GM19372 (cell line): ENCODE measurements at regions not wholly inside any gene's neighbourhood (a gene's known extent, or its start where the extent isn't known, plus 50 kb on each side); places are given as distances from the start of the nearest gene placed in this dataset.

ENCODE experiments used
- ATAC-seq: cut with Tn5 transposase; IDR thresholded peaks from one replicate; pipeline ENCODE4 v1.9.1; 2021; ENCODE audit warnings: mild to moderate bottlenecking, low read depth, moderate library complexity; ENCODE audit not compliant: unreplicated experiment

DNA sequence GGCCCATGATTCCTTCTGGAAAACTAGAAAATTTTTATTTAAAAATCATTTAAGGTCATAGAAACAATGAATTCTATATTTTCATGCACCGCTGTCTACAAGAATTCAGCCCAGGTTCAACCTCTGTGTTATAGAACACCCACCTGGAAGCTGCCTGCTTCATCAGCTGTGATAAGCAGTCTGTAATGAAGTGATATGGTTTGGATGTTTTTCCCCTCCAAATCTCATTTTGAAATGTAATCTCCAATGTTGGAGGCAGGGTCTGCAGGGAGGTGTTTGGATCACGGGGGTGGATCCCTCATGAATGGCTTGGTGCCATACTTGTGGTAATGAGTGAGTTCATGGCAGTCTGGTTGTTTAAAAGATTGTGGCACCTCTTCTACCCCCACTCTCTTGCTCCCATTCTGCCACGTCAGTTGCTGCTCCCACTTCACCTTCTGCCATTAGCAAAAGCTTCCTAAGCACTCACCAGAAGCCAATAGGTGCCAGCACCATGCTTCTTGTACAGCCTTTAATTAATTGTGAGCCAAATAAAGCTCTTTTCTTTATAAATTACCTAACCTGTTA, 55.6 kb downstream of the MRPL32 start:
- no peak for ATAC-seq

GRCh38 chr7:42991024-42991423, 58.8 kb downstream of the MRPL32 start:
- no peak for ATAC-seq

DNA sequence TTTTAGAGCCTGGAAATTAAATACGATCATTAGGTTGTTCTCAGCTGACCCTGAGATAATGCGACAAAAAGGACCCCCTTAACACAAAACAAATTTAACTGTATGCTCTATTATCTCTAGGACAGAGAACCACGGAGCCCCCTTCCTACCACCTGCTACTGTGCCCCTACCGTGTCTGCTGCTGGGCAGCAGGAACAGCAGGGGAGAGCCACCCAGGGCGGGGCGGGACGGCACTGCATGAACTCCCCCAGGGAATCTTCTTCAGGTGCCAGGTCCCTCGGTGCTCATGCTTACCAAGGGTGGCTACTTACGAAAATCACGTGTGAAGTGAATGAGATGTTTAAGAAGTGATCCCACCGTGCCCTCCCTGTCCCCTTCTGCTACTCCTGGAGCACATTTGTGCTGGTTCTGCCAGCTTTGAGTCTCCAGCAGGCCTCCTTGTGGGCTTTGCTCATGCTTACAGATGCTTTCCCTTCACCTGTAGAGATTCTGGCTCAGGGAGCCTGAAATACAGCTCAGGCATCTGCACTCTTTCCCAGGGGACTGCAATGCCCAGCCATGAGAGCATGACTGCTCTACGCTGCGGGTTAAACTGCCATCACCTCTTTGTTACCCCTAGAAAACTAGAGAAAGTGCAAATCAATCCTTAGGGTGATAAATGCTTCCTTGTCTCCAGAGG, 59.9 kb downstream of the MRPL32 start:
- ATAC-seq = no peak

GRCh38 chr7:42993038-42993437, 60.9 kb downstream of the MRPL32 start:
- ATAC-seq = no peak

DNA sequence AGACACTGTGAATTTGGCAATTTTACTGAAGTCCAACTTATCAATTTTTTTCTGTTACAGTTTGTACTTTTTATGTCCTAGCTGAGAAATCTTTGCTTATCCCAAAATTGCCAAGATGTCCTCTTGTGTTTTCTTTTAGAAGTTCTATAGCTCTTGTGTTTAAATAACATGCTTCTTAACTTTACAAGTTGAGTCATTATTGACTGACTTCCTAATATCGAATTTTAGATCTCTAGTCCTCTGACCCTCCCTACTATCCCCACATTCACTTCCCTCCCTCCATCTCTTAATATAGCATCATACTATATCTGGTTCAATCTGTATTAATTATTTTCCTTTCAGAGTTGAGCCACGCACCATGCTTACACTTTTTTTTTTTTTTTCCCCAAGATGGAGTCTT, 61.9 kb downstream of the MRPL32 start:
- no peak for ATAC-seq

DNA sequence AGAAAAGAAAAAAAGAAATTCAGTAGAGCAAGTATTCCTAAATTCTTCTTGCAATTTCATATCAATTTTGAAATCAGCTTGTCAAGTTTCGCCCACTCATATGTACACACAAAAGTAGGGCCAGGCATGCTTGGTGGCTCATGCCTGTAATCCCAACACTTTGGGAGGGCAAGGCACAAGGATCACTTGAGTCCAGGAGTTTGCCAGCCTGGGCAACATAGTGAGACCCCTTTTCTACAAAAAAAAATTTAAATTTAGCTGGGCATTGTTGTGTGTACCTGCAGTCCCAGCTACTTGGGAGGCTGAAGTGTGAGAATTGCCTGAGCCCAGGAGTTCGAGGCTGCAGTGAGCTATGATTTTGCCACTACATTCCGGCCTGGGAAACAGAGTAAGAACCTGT, 65.4 kb downstream of the MRPL32 start:
- no peak for ATAC-seq

GRCh38 chr7:43004082-43004481, 71.9 kb downstream of the MRPL32 start:
- ATAC-seq = no peak

- ATAC-seq = no peak
These were observed 73.8 kb downstream of the MRPL32 start for GRCh38 chr7:43006008-43006407.

DNA sequence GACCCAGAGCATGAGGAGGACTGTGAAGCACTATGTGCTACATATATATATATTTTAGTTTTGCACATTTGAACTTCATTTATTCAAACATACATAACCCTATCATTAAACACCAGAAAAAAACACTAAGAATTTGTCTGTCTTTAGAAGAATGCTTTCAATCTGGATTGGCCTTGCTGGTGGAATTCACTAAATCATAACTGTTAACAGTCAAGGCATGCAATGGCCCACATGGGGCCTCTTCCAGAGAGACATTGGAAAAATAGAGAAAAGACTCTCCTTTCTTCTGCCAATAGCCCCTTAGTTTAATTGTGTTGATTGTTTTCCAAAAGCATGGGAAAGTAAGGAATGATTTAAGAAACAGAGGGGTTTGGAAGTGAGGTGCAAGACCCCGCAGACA, 77.9 kb downstream of the MRPL32 start:
- ATAC-seq = no peak

DNA sequence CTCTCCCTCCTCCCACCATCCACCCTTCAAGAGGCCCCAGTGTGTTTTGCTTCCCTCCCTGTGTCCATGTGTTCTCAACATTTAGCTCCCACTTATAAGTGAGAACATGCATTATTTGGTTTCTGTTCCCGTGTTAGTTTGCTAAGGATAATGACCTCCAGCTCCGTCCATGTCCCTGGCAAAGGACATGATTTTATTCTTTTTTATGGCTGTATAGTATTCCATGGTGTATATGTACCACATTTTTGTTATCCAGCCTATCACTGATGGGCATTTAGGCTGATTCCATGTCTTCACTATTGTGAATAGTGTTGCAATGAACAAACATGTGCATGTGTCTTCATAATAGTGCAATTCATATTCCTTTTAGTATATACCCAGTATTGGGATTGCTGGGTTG, 79.7 kb downstream of the MRPL32 start:
- ATAC-seq = no peak

- ATAC-seq = no peak
These were observed 82.2 kb downstream of the MRPL32 start for GRCh38 chr7:43014406-43014805.

- ATAC-seq = no peak
These were observed 83.1 kb downstream of the MRPL32 start for GRCh38 chr7:43015301-43015700.

- no peak for ATAC-seq
These were observed 86.3 kb downstream of the MRPL32 start for GRCh38 chr7:43018446-43018845.

- no peak for ATAC-seq
These were observed 89.3 kb downstream of the MRPL32 start for GRCh38 chr7:43021431-43021830.

DNA sequence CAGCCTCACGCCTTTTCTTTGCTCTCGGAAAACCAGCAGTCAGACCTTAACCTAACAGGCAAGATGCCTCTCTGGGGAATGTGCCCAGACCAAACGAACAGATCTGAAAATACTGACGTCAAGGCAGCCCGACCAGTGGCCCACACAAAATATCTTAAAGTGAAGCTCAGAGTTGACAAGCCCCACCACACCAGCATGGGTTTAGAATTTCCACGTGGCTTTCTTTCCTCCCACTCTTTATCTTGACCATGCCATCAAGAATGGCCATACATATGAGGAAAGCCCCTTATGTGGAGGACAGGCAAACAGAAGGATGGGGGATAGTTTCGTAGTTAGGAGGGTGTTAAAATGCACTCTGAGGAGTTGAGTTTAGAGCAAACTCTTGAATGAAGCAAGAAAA, 89.8 kb downstream of the MRPL32 start:
- no peak for ATAC-seq

- no peak for ATAC-seq
These were observed 79.1 kb upstream of the HECW1 start for GRCh38 chr7:43033369-43033768.

DNA sequence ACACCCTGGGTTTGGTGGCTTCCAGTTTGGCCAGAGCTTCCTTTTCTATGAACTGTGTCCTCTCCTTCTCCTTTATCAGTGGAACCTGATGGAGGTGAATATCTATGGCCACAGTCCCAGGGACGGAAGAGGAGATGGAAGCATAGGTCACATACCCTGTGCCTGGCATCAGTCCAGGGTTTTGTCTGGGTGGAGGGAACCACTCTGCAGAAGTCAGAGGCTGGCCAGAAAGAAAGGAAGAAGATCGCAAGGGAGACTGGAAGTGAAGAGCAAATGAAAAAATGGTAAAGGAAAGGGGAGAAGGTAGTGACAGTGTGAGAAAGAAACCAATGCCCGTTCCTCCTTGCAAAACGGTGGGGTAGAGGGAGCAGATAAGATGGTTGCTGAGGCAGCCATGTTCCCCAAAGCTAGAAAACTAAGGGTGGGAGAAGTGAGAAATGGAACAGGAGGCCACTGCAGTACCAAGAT, 77.9 kb upstream of the HECW1 start:
- ATAC-seq = no peak

GRCh38 chr7:43037531-43037930, 74.9 kb upstream of the HECW1 start:
- ATAC-seq = no peak

GRCh38 chr7:43038254-43038653, 74.2 kb upstream of the HECW1 start:
- no peak for ATAC-seq

DNA sequence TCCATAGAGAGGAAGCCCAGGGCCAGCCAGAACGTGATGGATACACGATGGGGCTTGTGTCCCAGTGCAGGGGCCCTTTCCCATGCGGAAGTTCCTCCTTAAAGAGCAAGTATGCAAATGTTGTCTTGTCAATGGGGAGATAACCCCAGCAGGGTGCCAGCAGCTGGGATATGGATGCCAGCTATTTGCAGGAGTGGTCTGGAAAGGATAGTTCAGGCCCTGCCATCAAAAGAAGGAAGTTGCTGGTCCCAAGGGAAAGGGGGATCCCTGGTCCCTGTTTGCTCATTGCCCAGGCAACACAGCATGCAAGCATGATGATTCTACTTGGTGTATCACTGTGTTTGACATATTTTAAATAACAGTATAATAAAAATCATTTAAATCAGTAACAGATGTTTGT, 73.1 kb upstream of the HECW1 start:
- no peak for ATAC-seq

DNA sequence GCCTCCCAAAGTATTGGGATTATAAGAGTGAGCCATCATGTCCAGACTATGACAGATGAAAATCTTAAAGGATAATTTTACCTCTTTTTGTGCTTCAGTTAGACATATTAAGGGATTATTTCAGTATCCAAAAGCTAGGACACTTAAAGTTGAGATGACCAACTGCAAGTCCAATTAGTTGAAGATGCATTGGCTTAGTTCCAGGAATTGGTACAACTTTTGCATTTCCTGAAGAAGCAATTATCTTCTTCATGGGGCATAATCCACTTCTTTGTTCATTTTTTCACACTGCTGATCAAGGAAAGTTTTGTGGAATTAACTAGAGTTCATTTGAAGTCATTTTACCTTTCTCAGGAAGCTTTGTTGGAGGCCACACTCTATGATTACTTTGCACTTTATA, 72.0 kb upstream of the HECW1 start:
- ATAC-seq = no peak

DNA sequence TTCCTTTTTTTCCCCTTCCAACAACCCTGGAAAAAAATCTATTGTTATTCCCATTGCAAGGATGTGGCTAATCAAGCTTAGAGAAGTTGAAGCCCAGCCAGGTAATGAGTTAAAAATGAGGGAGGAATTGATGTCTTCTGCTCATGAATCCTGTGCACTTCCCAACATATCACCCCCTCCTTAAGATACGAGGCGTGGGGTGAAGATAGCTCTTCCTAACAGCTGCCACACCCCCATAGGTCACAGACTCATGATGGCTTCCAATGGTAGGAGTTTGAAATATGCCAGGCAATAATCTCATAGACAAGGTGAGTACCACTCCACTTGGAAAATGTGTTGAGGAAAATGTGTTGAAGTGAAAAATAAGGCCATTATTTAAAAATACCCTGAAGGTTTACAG, 71.3 kb upstream of the HECW1 start:
- no peak for ATAC-seq

DNA sequence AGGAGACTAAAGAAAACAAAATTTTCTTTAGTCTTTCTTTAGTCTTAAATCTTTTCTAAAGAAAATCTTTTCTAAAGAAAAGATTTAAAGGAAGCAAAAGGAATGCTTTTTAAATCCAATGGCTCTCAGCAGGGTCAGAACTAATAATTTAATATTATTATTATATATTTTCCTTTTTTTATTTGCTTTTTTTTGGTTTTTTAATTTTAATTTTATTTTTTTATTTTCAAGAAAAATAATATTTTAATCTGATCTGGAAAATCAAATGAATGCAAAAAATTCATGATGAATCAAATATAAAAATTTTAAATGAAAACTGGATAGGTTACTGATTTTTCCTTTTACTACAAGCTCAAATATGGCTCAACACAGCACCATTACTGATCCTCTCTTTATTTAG, 70.7 kb upstream of the HECW1 start:
- ATAC-seq = no peak
